ENCODE measurements at regions not wholly inside any gene's neighbourhood (a gene's known extent, or its start where the extent isn't known, plus 50 kb on each side); places are given as distances from the start of the nearest gene placed in this dataset.

GRCh38 chr10:108689891-108690290 is 1233.4 kb downstream of the XPNPEP1 start:
- no peak for TF ChIP-seq ZBTB7A (IDR thresholded peaks at IDR 0.05; ENCODE audit: low read depth)
- no peak for TF ChIP-seq CREB1 (IDR thresholded peaks at IDR 0.05; ENCODE audit: low read depth)
- TF ChIP-seq FOXM1 (IDR thresholded peaks at IDR 0.05; ENCODE audit: borderline replicate concordance, low read depth) = no peak
- no peak for TF ChIP-seq TAF1 (IDR thresholded peaks at IDR 0.05; ENCODE audit: low read depth)
- no peak for TF ChIP-seq RAD21 (IDR thresholded peaks at IDR 0.05; ENCODE audit: low read depth)
- TF ChIP-seq TCF12 (IDR thresholded peaks at IDR 0.05; ENCODE audit: low read depth) = no peak
- TF ChIP-seq REST (IDR thresholded peaks at IDR 0.05; ENCODE audit: low read depth) = no peak
- no peak for TF ChIP-seq CEBPB (IDR thresholded peaks at IDR 0.05)
- no peak for TF ChIP-seq TEAD4 (IDR thresholded peaks at IDR 0.05)
- no peak for TF ChIP-seq USF1 (IDR thresholded peaks at IDR 0.05)
- TF ChIP-seq EGR1 (IDR thresholded peaks at IDR 0.05) = no peak
- TF ChIP-seq YY1 (IDR thresholded peaks at IDR 0.05; ENCODE audit: low read depth) = no peak
- no peak for TF ChIP-seq EP300 (IDR thresholded peaks at IDR 0.05; ENCODE audit: borderline replicate concordance)
- TF ChIP-seq MAX (IDR thresholded peaks at IDR 0.05) = no peak
- no peak for TF ChIP-seq NFIC (IDR thresholded peaks at IDR 0.05)

- TF ChIP-seq RAD21 (IDR thresholded peaks at IDR 0.05; ENCODE audit: low read depth) = no peak
- no peak for TF ChIP-seq EP300 (IDR thresholded peaks at IDR 0.05; ENCODE audit: borderline replicate concordance)
- no peak for TF ChIP-seq TEAD4 (IDR thresholded peaks at IDR 0.05)
- TF ChIP-seq TAF1 (IDR thresholded peaks at IDR 0.05; ENCODE audit: low read depth) = no peak
- no peak for TF ChIP-seq YY1 (IDR thresholded peaks at IDR 0.05; ENCODE audit: low read depth)
- no peak for TF ChIP-seq FOXM1 (IDR thresholded peaks at IDR 0.05; ENCODE audit: borderline replicate concordance, low read depth)
- no peak for TF ChIP-seq REST (IDR thresholded peaks at IDR 0.05; ENCODE audit: low read depth)
- TF ChIP-seq NFIC (IDR thresholded peaks at IDR 0.05) = no peak
- TF ChIP-seq CREB1 (IDR thresholded peaks at IDR 0.05; ENCODE audit: low read depth) = no peak
- TF ChIP-seq CEBPB (IDR thresholded peaks at IDR 0.05) = no peak
- no peak for TF ChIP-seq TCF12 (IDR thresholded peaks at IDR 0.05; ENCODE audit: low read depth)
- no peak for TF ChIP-seq EGR1 (IDR thresholded peaks at IDR 0.05)
- TF ChIP-seq USF1 (IDR thresholded peaks at IDR 0.05) = no peak
- TF ChIP-seq ZBTB7A (IDR thresholded peaks at IDR 0.05; ENCODE audit: low read depth) = no peak
- TF ChIP-seq MAX (IDR thresholded peaks at IDR 0.05) = no peak
These were observed 1235.0 kb downstream of the XPNPEP1 start for GRCh38 chr10:108688314-108688713.

GRCh38 chr10:108685863-108686531 is 1237.3 kb downstream of the XPNPEP1 start:
- no peak for TF ChIP-seq TCF12 (IDR thresholded peaks at IDR 0.05; ENCODE audit: low read depth)
- no peak for TF ChIP-seq EP300 (IDR thresholded peaks at IDR 0.05; ENCODE audit: borderline replicate concordance)
- TF ChIP-seq USF1 (IDR thresholded peaks at IDR 0.05) = no peak

- TF ChIP-seq EGR1 (IDR thresholded peaks at IDR 0.05) (no peak), NFIC (IDR thresholded peaks at IDR 0.05) (no peak), TEAD4 (IDR thresholded peaks at IDR 0.05) (no peak), YY1 (IDR thresholded peaks at IDR 0.05; ENCODE audit: low read depth) (no peak), CREB1 (IDR thresholded peaks at IDR 0.05; ENCODE audit: low read depth) (no peak), CEBPB (IDR thresholded peaks at IDR 0.05) (no peak), FOXM1 (IDR thresholded peaks at IDR 0.05; ENCODE audit: borderline replicate concordance, low read depth) (no peak), USF1 (IDR thresholded peaks at IDR 0.05) (no peak), EP300 (IDR thresholded peaks at IDR 0.05; ENCODE audit: borderline replicate concordance) (no peak), TAF1 (IDR thresholded peaks at IDR 0.05; ENCODE audit: low read depth) (no peak), REST (IDR thresholded peaks at IDR 0.05; ENCODE audit: low read depth) (no peak)
These were observed 1238.9 kb downstream of the XPNPEP1 start for GRCh38 chr10:108684431-108684830.

Measured in Ishikawa (cell line).